PC-3 (cell line): ENCODE measurements at regions not wholly inside any gene's neighbourhood (a gene's known extent, or its start where the extent isn't known, plus 50 kb on each side); places are given as distances from the start of the nearest gene placed in this dataset.

ENCODE experiments used
- ATAC-seq: fragments of 200-7000 bp; cut with Tn5 transposase; 2 replicates; pipeline ENCODE4 v1.9.1; 2020; ENCODE audit warnings: mild to moderate bottlenecking, moderate library complexity
- BruUV-seq: library from RNA; stranded (reverse); fragments of 400-500 nt; replicated peaks from 2 replicates; lab custom pipeline; 2021; lab: Mats Ljungman, UMichigan
- CTCF ChIA-PET: fragments of 300-600 bp; sonication (Branson Sonifier 250); formaldehyde crosslinking; loops from one replicate; lab custom pipeline; 2022; ENCODE audit warnings: antibody characterized with exemption; lab: Charles Lee
- POLR2A ChIA-PET: fragments of 300-600 bp; sonication (Branson Sonifier 250); formaldehyde crosslinking; loops from one replicate; lab custom pipeline; 2022; ENCODE audit warnings: antibody characterized with exemption; ENCODE audit not compliant: unreplicated experiment; lab: Charles Lee
- DNase-seq: peaks from one replicate; pipeline ENCODE4 v3.0.0-alpha.2; 2015
- H2AFZ ChIP-seq: fragments of 300-600 bp; sonication (generic); 2 replicates; pipeline ENCODE4 v1.6.0; 2016; ENCODE audit warnings: antibody characterized with exemption, low read length
- H3F3A ChIP-seq: fragments of 300-600 bp; sonication (generic); one replicate; pipeline ENCODE4 v1.6.0; 2017; ENCODE audit warnings: antibody characterized with exemption, low read length, control low read depth, mild to moderate bottlenecking; ENCODE audit not compliant: unreplicated experiment
- H3K27ac ChIP-seq: fragments of 300-600 bp; sonication (generic); 2 replicates; pipeline ENCODE4 v1.5.1; 2016; ENCODE audit warnings: mild to moderate bottlenecking, low read length
- H3K27me3 ChIP-seq: fragments of 300-600 bp; sonication (generic); 2 replicates; pipeline ENCODE4 v1.6.1; 2016; ENCODE audit warnings: low read length, mixed read lengths
- H3K36me3 ChIP-seq: fragments of 300-600 bp; sonication (generic); 2 replicates; pipeline ENCODE4 v1.6.1; 2016; ENCODE audit warnings: low read depth, mixed run types, low read length, mixed read lengths
- H3K4me1 ChIP-seq: fragments of 300-600 bp; sonication (generic); 2 replicates; pipeline ENCODE4 v1.5.1; 2016; ENCODE audit warnings: low read length; ENCODE audit not compliant: insufficient read depth
- H3K4me2 ChIP-seq: fragments of 300-600 bp; sonication (generic); 2 replicates; pipeline ENCODE4 v1.6.0; 2016; ENCODE audit warnings: low read length
- H3K4me3 ChIP-seq: fragments of 300-600 bp; sonication (generic); 2 replicates; pipeline ENCODE4 v1.5.1; 2016; ENCODE audit warnings: mild to moderate bottlenecking, low read length, mixed read lengths
- H3K79me2 ChIP-seq: fragments of 300-600 bp; sonication (generic); 2 replicates; pipeline ENCODE4 v1.6.1; 2017; ENCODE audit warnings: low read length, mixed read lengths
- H3K9ac ChIP-seq: fragments of 300-600 bp; sonication (generic); 2 replicates; pipeline ENCODE4 v1.6.0; 2016; ENCODE audit warnings: mild to moderate bottlenecking, low read length
- H3K9me2 ChIP-seq: fragments of 300-600 bp; sonication (generic); replicated peaks from 2 replicates; pipeline ENCODE4 v1.6.1; 2016; ENCODE audit warnings: mixed run types, low read length, mixed read lengths
- H3K9me3 ChIP-seq: fragments of 300-600 bp; sonication (generic); 2 replicates; pipeline ENCODE4 v1.6.1; 2016; ENCODE audit warnings: low read length, mixed read lengths
- H4K20me1 ChIP-seq: fragments of 300-600 bp; sonication (generic); 2 replicates; pipeline ENCODE4 v1.6.1; 2016; ENCODE audit warnings: low read length, mixed read lengths
- EZH2 ChIP-seq: fragments of 300-600 bp; sonication (generic); IDR thresholded peaks from one replicate; pipeline ENCODE4 v1.6.1; 2017; ENCODE audit warnings: antibody characterized with exemption, mild to moderate bottlenecking, low read length; ENCODE audit not compliant: unreplicated experiment
- EZH2phosphoT487 ChIP-seq: fragments of 300-600 bp; sonication (generic); IDR thresholded peaks from 2 replicates; pipeline ENCODE4 v1.6.1; 2018; ENCODE audit warnings: mild to moderate bottlenecking, antibody characterized with exemption, low read length, borderline replicate concordance
- intact Hi-C: fragments of 100-400 bp; cut with micrococcal nuclease; formaldehyde crosslinking; loops from 2 replicates; pipeline ENCODE4 v1.9.0; 2023
- TF ChIP-seq, protein P1 (sequence below): fragments of 300-600 bp; sonication (generic); conservative IDR thresholded peaks from 2 replicates; pipeline ENCODE4 v1.5.1; 2017; ENCODE audit warnings: antibody characterized with exemption, low read depth, mild to moderate bottlenecking, low read length

DNA sequence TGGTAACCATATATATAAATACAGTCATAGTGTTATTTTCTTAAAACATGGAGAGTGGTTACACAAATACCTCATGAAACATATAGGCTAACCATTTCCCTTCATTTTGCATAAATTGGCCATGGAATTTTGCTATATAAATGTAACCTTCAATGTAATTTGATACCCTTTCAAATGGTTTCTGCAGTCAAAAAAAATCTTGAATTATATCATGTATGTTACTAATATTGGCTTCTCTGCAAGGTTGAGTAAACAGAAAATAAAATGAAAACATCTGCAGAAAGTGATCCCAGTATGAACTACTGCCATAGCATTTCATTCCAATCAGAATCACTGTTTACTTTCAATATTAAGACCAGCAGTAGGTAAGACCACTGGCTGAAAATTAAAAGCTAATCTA lies 1165.9 kb upstream of the TENM3 start:
- H3K27ac ChIP-seq: no peak overlapping the region
- intact Hi-C loops: no loop called here
- ATAC-seq (no peak), DNase-seq (no peak)
- H3K4me3 ChIP-seq: no peak overlapping the region
- H4K20me1 ChIP-seq: no peaks in the 10 kb centered on the region
- no peaks in the 10 kb centered on the region for H3F3A ChIP-seq
- CTCF ChIA-PET: no interaction called here
- H3K36me3 ChIP-seq: no peaks in the 10 kb centered on the region
- no peak overlapping the region for H3K4me2 ChIP-seq
- TF ChIP-seq EZH2phosphoT487: no peak
- peaks cover 7% of the 10 kb centered on the region; the same call in 1 of the 2 replicates for H3K27me3 ChIP-seq
- no peak overlapping the region for H3K9ac ChIP-seq
- H3K9me2 ChIP-seq: no peaks in the 10 kb centered on the region
- no peaks in the 10 kb centered on the region for H3K4me1 ChIP-seq
- H2AFZ ChIP-seq: no peak overlapping the region
- POLR2A ChIA-PET: no interaction called here
- no peaks in the 10 kb centered on the region for H3K9me3 ChIP-seq
- BruUV-seq: no TSS peak
- no peaks in the 10 kb centered on the region for H3K79me2 ChIP-seq

DNA sequence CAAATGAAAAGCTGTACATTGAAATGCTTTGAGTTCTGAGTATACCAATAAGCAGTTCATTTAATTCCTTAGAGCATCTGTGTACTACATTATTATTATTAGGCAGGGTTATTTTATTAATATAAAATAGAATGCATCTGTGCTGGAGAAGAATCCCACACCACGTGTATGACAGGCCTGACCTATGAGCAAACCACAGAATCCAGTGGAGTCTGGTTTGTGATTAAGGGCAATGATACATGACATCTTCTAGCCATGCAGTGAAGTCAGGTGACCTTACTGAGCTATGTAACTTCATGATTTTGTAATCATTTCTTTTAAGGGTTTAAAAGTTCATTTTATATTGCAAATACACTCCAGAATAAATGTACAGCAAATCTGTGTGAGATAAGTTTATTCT lies 1165.0 kb upstream of the TENM3 start:
- BruUV-seq: no TSS peak
- intact Hi-C loops: no loop called here
- Histone ChIP-seq H3K27ac (no peak overlapping the region), H3K36me3 (no peaks in the 10 kb centered on the region), H3K9me2 (no peaks in the 10 kb centered on the region), H3K79me2 (no peaks in the 10 kb centered on the region), H3K4me3 (no peak overlapping the region), H3K4me1 (no peaks in the 10 kb centered on the region), H3K4me2 (no peak overlapping the region), H4K20me1 (no peaks in the 10 kb centered on the region), H3F3A (no peaks in the 10 kb centered on the region), H3K9ac (no peak overlapping the region), H2AFZ (no peak overlapping the region), H3K27me3 (no peaks in the 10 kb centered on the region; the same call in 1 of the 2 replicates), H3K9me3 (no peaks in the 10 kb centered on the region)
- ATAC-seq: no peak
- ChIA-PET POLR2A (no interaction called here), CTCF (no interaction called here)
- TF ChIP-seq EZH2 (no peak), EZH2phosphoT487 (no peak)
- TF ChIP-seq, protein P1, sequence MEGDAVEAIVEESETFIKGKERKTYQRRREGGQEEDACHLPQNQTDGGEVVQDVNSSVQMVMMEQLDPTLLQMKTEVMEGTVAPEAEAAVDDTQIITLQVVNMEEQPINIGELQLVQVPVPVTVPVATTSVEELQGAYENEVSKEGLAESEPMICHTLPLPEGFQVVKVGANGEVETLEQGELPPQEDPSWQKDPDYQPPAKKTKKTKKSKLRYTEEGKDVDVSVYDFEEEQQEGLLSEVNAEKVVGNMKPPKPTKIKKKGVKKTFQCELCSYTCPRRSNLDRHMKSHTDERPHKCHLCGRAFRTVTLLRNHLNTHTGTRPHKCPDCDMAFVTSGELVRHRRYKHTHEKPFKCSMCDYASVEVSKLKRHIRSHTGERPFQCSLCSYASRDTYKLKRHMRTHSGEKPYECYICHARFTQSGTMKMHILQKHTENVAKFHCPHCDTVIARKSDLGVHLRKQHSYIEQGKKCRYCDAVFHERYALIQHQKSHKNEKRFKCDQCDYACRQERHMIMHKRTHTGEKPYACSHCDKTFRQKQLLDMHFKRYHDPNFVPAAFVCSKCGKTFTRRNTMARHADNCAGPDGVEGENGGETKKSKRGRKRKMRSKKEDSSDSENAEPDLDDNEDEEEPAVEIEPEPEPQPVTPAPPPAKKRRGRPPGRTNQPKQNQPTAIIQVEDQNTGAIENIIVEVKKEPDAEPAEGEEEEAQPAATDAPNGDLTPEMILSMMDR: no peak
- DNase-seq: no peak

DNA sequence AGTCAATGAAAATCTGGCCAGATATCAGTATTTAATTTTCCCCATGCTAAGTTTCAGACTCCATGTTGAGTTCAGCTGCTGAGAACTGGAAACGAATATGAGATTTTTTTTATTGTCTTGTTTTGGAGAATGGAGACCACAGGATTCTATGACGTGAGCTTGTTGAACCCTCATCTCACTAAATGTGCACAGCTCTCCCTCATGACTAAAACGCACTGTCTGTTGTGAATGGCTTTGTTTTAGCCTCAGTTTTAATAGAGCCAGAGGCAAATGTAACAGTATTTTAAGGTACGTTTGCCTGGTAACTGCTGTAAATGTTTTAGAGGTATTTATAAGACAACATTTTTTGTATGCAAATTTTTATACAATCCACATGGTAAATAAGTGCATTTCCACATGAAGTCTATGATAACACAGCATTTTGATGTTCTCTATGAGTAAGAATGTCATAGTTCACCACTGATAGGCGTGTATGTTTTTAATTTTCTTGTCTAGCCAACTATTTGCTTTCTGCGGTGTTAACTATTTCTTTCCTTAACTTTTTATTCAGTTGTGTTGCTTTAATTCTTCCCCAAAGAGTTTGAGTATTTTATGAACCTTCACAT lies 1159.3 kb upstream of the TENM3 start:
- Histone ChIP-seq H3K9me2 (no peaks in the 10 kb centered on the region), H3K36me3 (no peaks in the 10 kb centered on the region), H3K4me1 (no peaks in the 10 kb centered on the region), H3K27ac (no peak overlapping the region), H3K9ac (no peak overlapping the region), H3F3A (no peaks in the 10 kb centered on the region), H3K4me2 (no peak overlapping the region), H2AFZ (no peak overlapping the region), H3K9me3 (no peaks in the 10 kb centered on the region), H3K79me2 (no peaks in the 10 kb centered on the region), H3K4me3 (no peak overlapping the region), H3K27me3 (no peaks in the 10 kb centered on the region), H4K20me1 (no peaks in the 10 kb centered on the region)
- POLR2A ChIA-PET: no interaction called here
- no TSS peak for BruUV-seq
- intact Hi-C loops: no loop called here
- no peak for TF ChIP-seq EZH2phosphoT487
- TF ChIP-seq EZH2: no peak
- TF ChIP-seq, protein P1: no peak
- DNase-seq (no peak), ATAC-seq (no peak)
- CTCF ChIA-PET: no interaction called here
